ENCODE measurements at regions not wholly inside any gene's neighbourhood (a gene's known extent, or its start where the extent isn't known, plus 50 kb on each side); places are given as distances from the start of the nearest gene placed in this dataset.
A peak's percentile ranks its signal among the peaks of the same experiment; 100 is the strongest.

- no peak for DNase-seq (ENCODE audit: low read depth in 1 of 2, low spot score in 1 of 2)
- in situ Hi-C loops (cut with HindIII; ENCODE audit: low pct_unique_long_range_greater_than_20kb, low sequenced_read_pairs): no loop called here
- no peak for TF ChIP-seq JUND (IDR thresholded peaks at IDR 0.05; ENCODE audit: low read depth)
These were observed 380.0 kb downstream of the PDCD6IP start for GRCh38 chr3:34178415-34178814.

GRCh38 chr3:34179716-34180115 is 381.3 kb downstream of the PDCD6IP start:
- DNase-seq (ENCODE audit: low read depth in 1 of 2, low spot score in 1 of 2): no peak
- in situ Hi-C loops (cut with HindIII; ENCODE audit: low pct_unique_long_range_greater_than_20kb, low sequenced_read_pairs): no loop called here
- no peak for TF ChIP-seq JUND (IDR thresholded peaks at IDR 0.05; ENCODE audit: low read depth)

- DNase-seq (ENCODE audit: low read depth in 1 of 2, low spot score in 1 of 2): no peak
- no peak for TF ChIP-seq JUND (IDR thresholded peaks at IDR 0.05; ENCODE audit: low read depth)
- in situ Hi-C loops (cut with HindIII; ENCODE audit: low pct_unique_long_range_greater_than_20kb, low sequenced_read_pairs): no loop called here
These were observed 382.1 kb downstream of the PDCD6IP start for GRCh38 chr3:34180532-34180931.

GRCh38 chr3:34183114-34183513 is 384.7 kb downstream of the PDCD6IP start:
- TF ChIP-seq JUND (IDR thresholded peaks at IDR 0.05; ENCODE audit: low read depth): no peak
- in situ Hi-C loops (cut with HindIII; ENCODE audit: low pct_unique_long_range_greater_than_20kb, low sequenced_read_pairs): no loop called here
- no peak for DNase-seq (ENCODE audit: low read depth in 1 of 2, low spot score in 1 of 2)

GRCh38 chr3:34183611-34184340 is 385.3 kb downstream of the PDCD6IP start:
- no peak for TF ChIP-seq JUND (IDR thresholded peaks at IDR 0.05; ENCODE audit: low read depth)
- no peak for DNase-seq (ENCODE audit: low read depth in 1 of 2, low spot score in 1 of 2)
- in situ Hi-C loops (cut with HindIII; ENCODE audit: low pct_unique_long_range_greater_than_20kb, low sequenced_read_pairs): no loop called here

GRCh38 chr3:34185301-34185700 is 386.9 kb downstream of the PDCD6IP start:
- DNase-seq (ENCODE audit: low read depth in 1 of 2, low spot score in 1 of 2): no peak
- TF ChIP-seq JUND (IDR thresholded peaks at IDR 0.05; ENCODE audit: low read depth): no peak
- in situ Hi-C loops (cut with HindIII; ENCODE audit: low pct_unique_long_range_greater_than_20kb, low sequenced_read_pairs): no loop called here

- TF ChIP-seq JUND (IDR thresholded peaks at IDR 0.05; ENCODE audit: low read depth): no peak
- in situ Hi-C loops (cut with HindIII; ENCODE audit: low pct_unique_long_range_greater_than_20kb, low sequenced_read_pairs): no loop called here
- DNase-seq (ENCODE audit: low read depth in 1 of 2, low spot score in 1 of 2): no peak
These were observed 390.7 kb downstream of the PDCD6IP start for GRCh38 chr3:34189133-34189532.

GRCh38 chr3:34196914-34197313 is 398.5 kb downstream of the PDCD6IP start:
- in situ Hi-C loops (cut with HindIII; ENCODE audit: low pct_unique_long_range_greater_than_20kb, low sequenced_read_pairs): no loop called here
- peak in 1 of 2 experiments; percentile 88 for DNase-seq (ENCODE audit: low read depth in 1 of 2, low spot score in 1 of 2)
- TF ChIP-seq JUND (IDR thresholded peaks at IDR 0.05; ENCODE audit: low read depth): no peak

GRCh38 chr3:34198309-34198708 is 399.9 kb downstream of the PDCD6IP start:
- TF ChIP-seq JUND (IDR thresholded peaks at IDR 0.05; ENCODE audit: low read depth): no peak
- in situ Hi-C loops (cut with HindIII; ENCODE audit: low pct_unique_long_range_greater_than_20kb, low sequenced_read_pairs): no loop called here

GRCh38 chr3:34200576-34200975 is 402.1 kb downstream of the PDCD6IP start:
- DNase-seq (ENCODE audit: low read depth in 1 of 2, low spot score in 1 of 2): no peak
- TF ChIP-seq JUND (IDR thresholded peaks at IDR 0.05; ENCODE audit: low read depth): no peak
- in situ Hi-C loops (cut with HindIII; ENCODE audit: low pct_unique_long_range_greater_than_20kb, low sequenced_read_pairs): no loop called here

More at GRCh38 chr3:34198309-34198708, 399.9 kb downstream of the PDCD6IP start:
- DNase-seq (ENCODE audit: low read depth in 1 of 2, low spot score in 1 of 2): no peak

GRCh38 chr3:34202975-34203374 is 404.5 kb downstream of the PDCD6IP start:
- DNase-seq (ENCODE audit: low read depth in 1 of 2, low spot score in 1 of 2): no peak
- TF ChIP-seq JUND (IDR thresholded peaks at IDR 0.05; ENCODE audit: low read depth): no peak
- in situ Hi-C loops (cut with HindIII; ENCODE audit: low pct_unique_long_range_greater_than_20kb, low sequenced_read_pairs): no loop called here

GRCh38 chr3:34203386-34203785 is 405.0 kb downstream of the PDCD6IP start:
- in situ Hi-C loops (cut with HindIII; ENCODE audit: low pct_unique_long_range_greater_than_20kb, low sequenced_read_pairs): no loop called here
- no peak for DNase-seq (ENCODE audit: low read depth in 1 of 2, low spot score in 1 of 2)
- TF ChIP-seq JUND (IDR thresholded peaks at IDR 0.05; ENCODE audit: low read depth): no peak

- in situ Hi-C loops (cut with HindIII; ENCODE audit: low pct_unique_long_range_greater_than_20kb, low sequenced_read_pairs): no loop called here
- no peak for DNase-seq (ENCODE audit: low read depth in 1 of 2, low spot score in 1 of 2)
- TF ChIP-seq JUND (IDR thresholded peaks at IDR 0.05; ENCODE audit: low read depth): no peak
These were observed 408.6 kb downstream of the PDCD6IP start for GRCh38 chr3:34207002-34207401.

GRCh38 chr3:34207806-34208205 is 409.4 kb downstream of the PDCD6IP start:
- DNase-seq (ENCODE audit: low read depth in 1 of 2, low spot score in 1 of 2): no peak
- in situ Hi-C loops (cut with HindIII; ENCODE audit: low pct_unique_long_range_greater_than_20kb, low sequenced_read_pairs): no loop called here
- TF ChIP-seq JUND (IDR thresholded peaks at IDR 0.05; ENCODE audit: low read depth): no peak
